Stimulated activated CD4-positive, alpha-beta T cell treated with anti-CD3 and anti-CD28 coated beads, Interleukin-2, amount 100 ng/mL, for 4 hours (primary cell): ENCODE measurements at regions not wholly inside any gene's neighbourhood (a gene's known extent, or its start where the extent isn't known, plus 50 kb on each side); places are given as distances from the start of the nearest gene placed in this dataset.
"Not testable (repeated sequence)": the region's sequence is repeated elsewhere in the genome, so short reads cannot be mapped to it uniquely, and the experiment has no call there.

Experiments
- DNase-seq: peaks from one replicate; pipeline ENCODE4 v3.0.0-alpha.2; 2020; ENCODE audit warnings: low read depth

- no peak for DNase-seq
Observed at GRCh38 chr10:119996944-119997343, 104.4 kb downstream of the SEC23IP start.

GRCh38 chr10:119997429-119997828 is 104.9 kb downstream of the SEC23IP start:
- no peak for DNase-seq

GRCh38 chr10:120002785-120003184 is 110.3 kb downstream of the SEC23IP start:
- no peak for DNase-seq

- no peak for DNase-seq
Observed at GRCh38 chr10:120005207-120006201, 113.0 kb downstream of the SEC23IP start.

- no peak for DNase-seq
Observed at GRCh38 chr10:120007261-120007660, 114.7 kb downstream of the SEC23IP start.

GRCh38 chr10:120011359-120012130 is 119.0 kb downstream of the SEC23IP start:
- DNase-seq, result no peak

- no peak for DNase-seq
Observed at GRCh38 chr10:120012131-120012400, 119.5 kb downstream of the SEC23IP start.

- no peak for DNase-seq
Observed at GRCh38 chr10:120012566-120012965, 120.0 kb downstream of the SEC23IP start.

GRCh38 chr10:120014031-120014430 is 121.5 kb downstream of the SEC23IP start:
- DNase-seq, result no peak

GRCh38 chr10:120015064-120015463 is 122.5 kb downstream of the SEC23IP start:
- DNase-seq, result no peak

GRCh38 chr10:120016906-120017305 is 124.4 kb downstream of the SEC23IP start:
- DNase-seq, result no peak

GRCh38 chr10:120017733-120018417 is 125.3 kb downstream of the SEC23IP start:
- DNase-seq, result no peak

- DNase-seq, result no peak
Observed at GRCh38 chr10:120018695-120019094, 126.2 kb downstream of the SEC23IP start.

- no peak for DNase-seq
Observed at GRCh38 chr10:120019568-120019967, 127.0 kb downstream of the SEC23IP start.

GRCh38 chr10:120022357-120022756 is 129.8 kb downstream of the SEC23IP start:
- DNase-seq, result no peak

- DNase-seq, result no peak
Observed at GRCh38 chr10:120034236-120034635, 141.7 kb downstream of the SEC23IP start.

GRCh38 chr10:120039046-120039445 is 146.5 kb downstream of the SEC23IP start:
- DNase-seq, result no peak

- no peak for DNase-seq
Observed at GRCh38 chr10:120039826-120040225, 147.3 kb downstream of the SEC23IP start.

GRCh38 chr10:120041807-120042559 is 149.5 kb downstream of the SEC23IP start:
- DNase-seq, result no peak

GRCh38 chr10:120042705-120043104 is 150.2 kb downstream of the SEC23IP start:
- DNase-seq, result no peak

GRCh38 chr10:120047373-120047772 is 154.8 kb downstream of the SEC23IP start:
- not testable (repeated sequence) for DNase-seq

GRCh38 chr10:120047926-120048325 is 155.4 kb downstream of the SEC23IP start:
- DNase-seq, result no peak
